ENCODE measurements at regions not wholly inside any gene's neighbourhood (a gene's known extent, or its start where the extent isn't known, plus 50 kb on each side); places are given as distances from the start of the nearest gene placed in this dataset.

DNA sequence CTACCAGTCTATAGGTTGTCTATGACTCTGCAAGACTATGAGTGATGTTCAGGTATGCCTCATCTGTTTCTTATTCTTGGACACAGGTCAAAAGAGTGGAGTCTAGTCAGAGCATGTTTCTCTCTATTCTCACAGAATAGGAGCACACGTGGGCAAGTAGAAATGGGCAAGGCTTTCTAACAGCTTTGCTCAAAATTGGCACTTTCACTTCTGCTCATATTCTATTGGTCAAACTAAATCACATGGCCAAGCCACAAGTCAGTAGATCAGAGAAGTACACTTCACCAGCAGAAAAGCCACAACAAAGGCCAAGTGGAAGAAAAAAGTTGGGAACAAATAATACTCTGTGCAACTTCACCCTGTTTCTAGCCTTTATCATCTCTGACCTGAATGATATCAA is 354.5 kb upstream of the SYNCRIP start:
- no peaks in the 10 kb centered on the region for H3K36me3 ChIP-seq
- TF ChIP-seq POLR2A (IDR thresholded peaks at IDR 0.05) (no peak), EP300 (IDR thresholded peaks at IDR 0.05) (no peak), POLR2AphosphoS5 (IDR thresholded peaks at IDR 0.05) (no peak)
- TF ChIP-seq, protein P1, sequence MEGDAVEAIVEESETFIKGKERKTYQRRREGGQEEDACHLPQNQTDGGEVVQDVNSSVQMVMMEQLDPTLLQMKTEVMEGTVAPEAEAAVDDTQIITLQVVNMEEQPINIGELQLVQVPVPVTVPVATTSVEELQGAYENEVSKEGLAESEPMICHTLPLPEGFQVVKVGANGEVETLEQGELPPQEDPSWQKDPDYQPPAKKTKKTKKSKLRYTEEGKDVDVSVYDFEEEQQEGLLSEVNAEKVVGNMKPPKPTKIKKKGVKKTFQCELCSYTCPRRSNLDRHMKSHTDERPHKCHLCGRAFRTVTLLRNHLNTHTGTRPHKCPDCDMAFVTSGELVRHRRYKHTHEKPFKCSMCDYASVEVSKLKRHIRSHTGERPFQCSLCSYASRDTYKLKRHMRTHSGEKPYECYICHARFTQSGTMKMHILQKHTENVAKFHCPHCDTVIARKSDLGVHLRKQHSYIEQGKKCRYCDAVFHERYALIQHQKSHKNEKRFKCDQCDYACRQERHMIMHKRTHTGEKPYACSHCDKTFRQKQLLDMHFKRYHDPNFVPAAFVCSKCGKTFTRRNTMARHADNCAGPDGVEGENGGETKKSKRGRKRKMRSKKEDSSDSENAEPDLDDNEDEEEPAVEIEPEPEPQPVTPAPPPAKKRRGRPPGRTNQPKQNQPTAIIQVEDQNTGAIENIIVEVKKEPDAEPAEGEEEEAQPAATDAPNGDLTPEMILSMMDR (IDR thresholded peaks at IDR 0.05), result no peak
- WGBS, 2 donors (ENCODE audit: low coverage in 1 of 2), result 83 to 85% methylated on average over 1 of the region's 1 CpG
- H3K4me1 ChIP-seq, result no peaks in the 10 kb centered on the region
- no peaks in the 10 kb centered on the region for H3K9me3 ChIP-seq
- H3K4me3 ChIP-seq, result no peak overlapping the region
- ATAC-seq, result no peak
- H3K27ac ChIP-seq, result no peak overlapping the region
- no peaks in the 10 kb centered on the region for H3K27me3 ChIP-seq

DNA sequence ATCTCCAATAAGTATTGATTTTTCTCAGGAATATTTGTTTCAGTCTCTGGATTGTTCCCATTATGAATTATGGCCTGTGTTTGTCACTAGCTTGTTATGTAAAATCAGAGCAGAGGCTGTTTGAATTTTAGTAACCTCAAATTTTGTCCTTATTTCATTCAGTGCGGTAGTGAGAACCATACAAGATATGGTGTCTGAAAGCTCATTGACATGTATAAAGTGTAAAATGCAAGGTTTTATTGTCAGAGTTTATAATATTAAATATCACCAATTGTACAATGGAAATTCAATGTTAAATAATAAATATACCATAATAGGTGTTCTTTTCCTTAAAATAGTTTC is 353.3 kb upstream of the SYNCRIP start:
- 100% methylated on average over 1 of the region's 1 CpG for WGBS, 2 donors (ENCODE audit: low coverage in 1 of 2)
- TF ChIP-seq EP300 (IDR thresholded peaks at IDR 0.05) (no peak), POLR2A (IDR thresholded peaks at IDR 0.05) (no peak)
- no peaks in the 10 kb centered on the region for H3K27me3 ChIP-seq
- H3K36me3 ChIP-seq, result no peaks in the 10 kb centered on the region
- no peaks in the 10 kb centered on the region for H3K4me1 ChIP-seq
- no peak overlapping the region for H3K4me3 ChIP-seq
- no peaks in the 10 kb centered on the region for H3K9me3 ChIP-seq
- no peak overlapping the region for H3K27ac ChIP-seq
- no peak for ATAC-seq

- 73 to 100% methylated on average over 1 to 2 of the region's 2 CpGs for WGBS, 2 donors (ENCODE audit: low coverage in 1 of 2)
- no peak for ATAC-seq
- no peaks in the 10 kb centered on the region for H3K9me3 ChIP-seq
- no peak overlapping the region for H3K4me3 ChIP-seq
- no peaks in the 10 kb centered on the region for H3K36me3 ChIP-seq
- no peaks in the 10 kb centered on the region for H3K4me1 ChIP-seq
- TF ChIP-seq, protein P1 (IDR thresholded peaks at IDR 0.05), result no peak
- TF ChIP-seq POLR2AphosphoS5 (IDR thresholded peaks at IDR 0.05) (no peak), POLR2A (IDR thresholded peaks at IDR 0.05) (no peak), EP300 (IDR thresholded peaks at IDR 0.05) (no peak)
- no peak overlapping the region for H3K27ac ChIP-seq
- no peaks in the 10 kb centered on the region for H3K27me3 ChIP-seq
Observed at GRCh38 chr6:85995339-85996033, 352.8 kb upstream of the SYNCRIP start.

DNA sequence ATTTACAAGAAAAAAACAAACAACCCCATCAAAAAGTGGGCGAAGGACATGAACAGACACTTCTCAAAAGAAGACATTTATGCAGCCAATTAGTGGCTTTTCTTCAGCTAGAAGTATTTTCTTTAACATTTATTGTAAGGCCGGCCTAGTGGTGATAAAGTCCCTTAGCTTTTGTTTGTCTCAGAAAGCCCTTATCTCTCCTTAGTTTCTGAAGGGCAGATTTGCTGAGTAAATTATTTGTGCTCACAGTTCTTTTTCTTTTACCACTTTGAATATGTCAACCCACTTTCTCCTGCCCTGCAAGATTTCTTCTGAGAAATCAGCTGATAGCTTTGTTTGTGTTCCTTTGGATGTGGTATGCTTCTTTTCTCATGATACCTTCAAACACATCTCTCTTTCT is 344.0 kb upstream of the SYNCRIP start:
- no peak for TF ChIP-seq POLR2AphosphoS5 (IDR thresholded peaks at IDR 0.05)
- TF ChIP-seq POLR2A (IDR thresholded peaks at IDR 0.05), result no peak
- TF ChIP-seq, protein P1 (IDR thresholded peaks at IDR 0.05), result no peak
- TF ChIP-seq EP300 (IDR thresholded peaks at IDR 0.05), result no peak
- H3K4me3 ChIP-seq, result no peak overlapping the region
- ATAC-seq, result no peak
- H3K9me3 ChIP-seq, result peaks cover 0 to 22% (median 0%) of the 10 kb centered on the region in 3 donors
- no peaks in the 10 kb centered on the region for H3K36me3 ChIP-seq
- H3K27me3 ChIP-seq, result no peaks in the 10 kb centered on the region
- H3K27ac ChIP-seq, result no peak overlapping the region
- H3K4me1 ChIP-seq, result no peaks in the 10 kb centered on the region
- 93 to 94% methylated on average over 2 of the region's 2 CpGs for WGBS, 2 donors (ENCODE audit: low coverage in 1 of 2)

DNA sequence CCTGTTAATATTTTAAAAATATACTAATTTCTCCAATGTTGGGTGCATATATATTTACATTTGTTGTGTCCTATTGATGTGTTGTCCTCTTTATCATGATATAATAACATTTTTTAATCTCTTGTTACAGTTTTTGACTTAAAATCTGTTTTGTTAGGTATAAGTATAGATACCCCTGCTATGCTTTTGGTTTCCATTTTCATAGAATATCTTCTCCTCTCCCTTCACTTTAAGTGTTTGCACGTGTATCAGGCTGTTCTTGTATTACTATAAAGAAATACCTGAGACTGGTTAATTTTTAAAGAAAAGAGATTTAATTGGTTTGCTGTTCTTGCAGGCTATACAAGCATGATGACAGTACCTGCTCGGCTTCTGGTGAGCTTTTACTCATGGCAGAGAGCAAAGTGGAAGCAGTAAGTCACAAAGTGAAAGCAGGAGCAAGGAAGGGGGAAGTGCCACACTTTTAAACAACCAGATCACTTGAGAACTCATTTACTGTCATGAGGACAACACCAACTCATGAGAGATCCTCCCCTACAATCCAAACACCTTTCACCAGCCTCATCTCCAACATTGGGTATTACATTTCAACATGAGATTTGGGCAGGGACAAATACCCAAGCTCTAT is 340.5 kb upstream of the SYNCRIP start:
- H3K27ac ChIP-seq, result no peak overlapping the region
- 72 to 76% methylated on average over 2 of the region's 2 CpGs for WGBS, 2 donors (ENCODE audit: low coverage in 1 of 2)
- H3K27me3 ChIP-seq, result no peaks in the 10 kb centered on the region
- no peak overlapping the region for H3K4me3 ChIP-seq
- no peak for ATAC-seq
- H3K36me3 ChIP-seq, result no peaks in the 10 kb centered on the region
- TF ChIP-seq EP300 (IDR thresholded peaks at IDR 0.05), result no peak
- TF ChIP-seq POLR2AphosphoS5 (IDR thresholded peaks at IDR 0.05), result no peak
- TF ChIP-seq POLR2A (IDR thresholded peaks at IDR 0.05), result no peak
- H3K9me3 ChIP-seq, result peaks cover 0 to 16% (median 0%) of the 10 kb centered on the region in 3 donors
- H3K4me1 ChIP-seq, result no peaks in the 10 kb centered on the region

GRCh38 chr6:85977661-85978060 is 335.0 kb upstream of the SYNCRIP start:
- Histone ChIP-seq H3K4me1 (no peaks in the 10 kb centered on the region), H3K27me3 (no peaks in the 10 kb centered on the region), H3K4me3 (no peak overlapping the region), H3K9me3 (no peaks in the 10 kb centered on the region), H3K27ac (no peak overlapping the region), H3K36me3 (no peaks in the 10 kb centered on the region)
- no peak for ATAC-seq
- TF ChIP-seq, protein P1 (IDR thresholded peaks at IDR 0.05), result no peak
- no peak for TF ChIP-seq POLR2AphosphoS5 (IDR thresholded peaks at IDR 0.05)
- no peak for TF ChIP-seq POLR2A (IDR thresholded peaks at IDR 0.05)
- no peak for TF ChIP-seq EP300 (IDR thresholded peaks at IDR 0.05)
